EH (cell line): ENCODE measurements at regions not wholly inside any gene's neighbourhood (a gene's known extent, or its start where the extent isn't known, plus 50 kb on each side); places are given as distances from the start of the nearest gene placed in this dataset.

ENCODE experiments used
- DNase-seq: peaks from one replicate; pipeline ENCODE4 v3.0.0-alpha.2; 2015; ENCODE audit warnings: low read depth

DNA sequence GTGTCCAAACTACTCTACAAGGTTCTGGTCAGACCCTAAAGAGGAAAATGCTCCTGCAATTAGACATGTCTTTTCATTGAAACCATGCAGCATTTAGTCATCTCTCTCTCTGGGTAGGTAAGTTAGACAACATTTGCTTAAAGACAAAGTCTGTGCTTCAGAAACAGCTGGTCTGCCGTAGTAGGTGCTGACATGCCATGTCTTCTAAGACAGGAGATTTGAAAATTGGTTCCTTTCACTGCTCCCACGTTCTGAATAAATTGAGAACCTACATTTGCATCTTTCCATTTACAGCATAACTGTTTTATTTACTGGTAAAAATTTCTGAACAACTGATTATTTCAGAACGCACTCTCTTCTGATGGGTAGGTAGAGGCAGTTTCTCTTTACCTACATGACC is 494.0 kb downstream of the EFNB2 start:
- DNase-seq, result no peak

DNA sequence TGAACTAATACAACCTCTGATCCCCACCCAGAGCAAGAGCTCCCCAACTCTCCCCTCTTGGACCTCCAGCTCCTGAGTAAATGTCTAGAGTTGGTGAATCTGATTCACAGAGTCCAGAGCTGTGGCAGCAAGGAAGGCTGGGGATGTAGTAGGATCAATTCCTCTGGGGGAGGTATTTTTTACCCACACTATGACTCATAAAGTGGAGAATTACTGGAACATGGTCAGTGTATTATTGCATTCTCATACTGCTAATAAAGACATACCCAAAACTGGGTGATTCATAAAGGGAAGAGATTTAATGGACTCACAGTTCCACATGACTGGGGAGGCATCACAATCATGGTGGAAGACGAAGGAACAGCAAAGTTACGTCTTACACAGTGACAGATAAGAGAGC is 496.7 kb downstream of the EFNB2 start:
- peak; percentile 90 for DNase-seq

DNA sequence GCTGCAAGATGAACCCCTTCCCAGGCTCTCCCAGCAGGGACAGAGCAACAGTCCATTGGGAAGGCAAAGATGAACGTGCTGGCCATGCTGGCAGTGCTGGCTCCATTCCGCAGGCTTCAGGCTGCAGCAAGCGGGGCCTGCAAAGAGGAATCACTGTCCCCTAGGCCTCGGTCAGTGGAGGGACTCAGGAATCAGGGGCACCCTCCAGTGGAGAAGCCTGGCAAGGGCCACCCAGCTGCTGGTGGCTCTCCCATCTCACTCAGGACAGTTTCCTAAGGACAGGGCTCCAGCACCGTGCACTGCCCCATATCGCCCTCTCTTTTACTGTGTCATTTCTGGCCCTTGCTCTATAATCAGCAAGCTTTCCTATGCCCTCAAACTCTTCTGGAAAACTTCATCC is 498.6 kb downstream of the EFNB2 start:
- peak; percentile 6 for DNase-seq

DNA sequence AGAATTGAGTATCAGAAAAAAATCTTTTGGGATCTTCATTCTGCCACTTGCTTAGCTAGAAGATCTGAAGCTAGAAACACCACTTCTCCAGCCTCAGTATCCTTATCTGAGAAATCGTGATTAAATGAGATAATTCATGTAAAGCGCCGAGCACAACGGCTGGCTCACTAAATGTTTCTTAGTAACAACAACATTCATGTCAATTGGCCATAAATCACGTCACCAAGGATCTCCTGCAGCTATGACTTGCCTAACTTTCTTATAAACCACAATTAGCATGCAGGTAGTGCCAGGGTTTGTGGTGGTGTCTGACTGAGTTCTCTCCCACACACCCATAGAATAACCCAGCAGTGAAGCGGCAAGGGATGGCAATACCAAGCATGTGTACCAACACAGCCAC is 501.3 kb downstream of the EFNB2 start:
- DNase-seq, result no peak

DNA sequence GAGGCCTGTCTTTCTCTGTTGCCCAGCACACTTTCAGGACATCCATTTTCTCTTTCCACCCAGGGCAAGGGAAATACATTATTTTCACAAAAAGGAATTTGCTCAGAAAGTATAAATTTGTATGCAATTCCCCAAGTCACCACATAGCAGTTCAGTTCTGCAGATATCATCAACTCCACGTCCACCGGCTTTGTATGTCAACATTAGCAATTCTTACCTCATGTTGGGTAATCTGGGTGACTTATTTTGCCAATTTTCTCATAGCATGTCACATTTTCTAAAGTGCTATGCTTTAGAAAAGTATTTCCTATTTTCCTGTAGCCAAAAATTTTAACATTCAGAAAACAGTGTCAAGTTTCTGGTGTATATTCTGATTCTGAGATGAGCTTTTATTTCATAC is 501.8 kb downstream of the EFNB2 start:
- peak; percentile 41 for DNase-seq

DNA sequence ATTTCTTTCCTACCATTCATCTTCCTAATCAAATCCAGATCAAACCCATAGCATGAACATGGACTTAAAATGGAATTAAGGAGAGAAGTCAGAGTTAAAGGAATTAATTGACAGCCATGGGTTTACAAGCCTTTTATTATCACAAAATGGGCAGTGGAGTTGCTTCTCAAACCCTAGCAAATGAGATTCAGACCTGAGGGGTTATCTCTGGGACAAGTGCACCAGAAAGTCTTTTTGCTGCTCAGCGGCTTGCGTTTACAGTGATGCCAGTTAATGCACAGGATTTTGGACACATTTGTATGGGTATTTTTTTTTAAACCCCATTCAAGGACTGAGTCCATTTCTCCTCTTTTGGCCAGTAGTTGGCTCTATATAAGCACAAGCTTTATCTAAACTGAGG is 503.0 kb downstream of the EFNB2 start:
- DNase-seq, result no peak

DNA sequence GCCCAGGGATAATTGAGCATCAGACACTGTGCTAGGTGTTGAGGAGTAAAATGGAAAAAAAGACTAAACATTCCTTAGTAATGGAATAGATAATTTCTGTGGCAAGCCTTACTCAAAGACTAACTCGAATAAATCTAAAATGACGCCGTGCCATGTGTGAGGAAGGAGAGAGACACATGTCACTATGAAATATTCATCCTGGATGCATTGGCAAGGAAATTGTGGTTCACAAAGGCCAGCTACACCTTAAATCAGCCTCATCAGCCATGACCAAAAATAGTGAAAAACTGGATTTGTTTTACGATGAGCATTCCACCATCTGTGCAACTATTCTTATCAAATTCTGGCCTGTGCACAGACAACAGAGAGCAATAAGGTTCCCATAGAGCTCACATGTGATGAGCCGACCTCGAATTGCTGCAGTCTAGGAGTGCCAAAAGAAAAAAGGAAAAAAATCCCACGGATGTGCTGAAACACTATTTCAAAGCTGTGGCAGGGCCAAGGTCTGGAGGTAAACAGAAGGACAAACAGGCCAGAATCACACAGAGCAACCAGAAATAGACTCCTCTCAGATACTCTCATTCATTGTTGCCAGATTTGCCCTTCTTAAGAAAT is 505.7 kb downstream of the EFNB2 start:
- no peak for DNase-seq

DNA sequence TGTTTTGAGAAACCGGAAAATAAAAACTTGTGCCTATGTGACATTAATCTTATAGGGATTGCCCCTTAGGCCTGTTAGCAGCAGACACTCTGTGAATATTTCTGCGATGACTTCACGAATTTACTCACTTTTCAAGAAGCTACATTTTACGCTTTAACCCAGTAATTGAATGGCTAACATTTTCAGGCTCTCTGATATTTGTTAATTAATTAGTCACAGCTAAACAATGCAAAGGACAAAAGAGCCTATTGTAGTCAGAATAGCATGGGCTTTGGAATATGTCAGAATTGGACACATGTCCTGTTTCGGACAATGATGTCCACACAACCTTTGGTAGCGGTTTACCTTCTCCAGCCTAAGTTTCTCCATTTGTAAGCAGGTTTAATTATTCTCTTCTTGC is 506.6 kb downstream of the EFNB2 start:
- peak; percentile 74 for DNase-seq

DNA sequence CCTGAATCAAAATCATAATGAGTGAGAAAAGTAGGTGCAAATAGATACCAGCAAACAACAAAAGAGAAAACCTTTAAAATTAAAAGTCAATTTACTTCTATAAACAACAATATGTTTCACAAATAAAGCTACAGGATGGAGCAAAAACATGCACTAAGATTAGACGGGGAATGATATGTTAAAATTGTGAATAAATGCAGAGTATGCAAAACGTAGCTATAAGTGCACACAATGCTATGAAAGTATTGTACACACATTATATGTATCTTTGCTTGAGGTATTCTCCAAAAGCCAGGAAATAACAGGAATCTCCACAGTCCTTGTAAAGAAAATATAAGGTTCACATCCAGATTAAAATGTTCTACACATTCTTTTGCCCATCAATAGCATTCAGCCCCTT is 523.9 kb downstream of the EFNB2 start:
- DNase-seq, result no peak

DNA sequence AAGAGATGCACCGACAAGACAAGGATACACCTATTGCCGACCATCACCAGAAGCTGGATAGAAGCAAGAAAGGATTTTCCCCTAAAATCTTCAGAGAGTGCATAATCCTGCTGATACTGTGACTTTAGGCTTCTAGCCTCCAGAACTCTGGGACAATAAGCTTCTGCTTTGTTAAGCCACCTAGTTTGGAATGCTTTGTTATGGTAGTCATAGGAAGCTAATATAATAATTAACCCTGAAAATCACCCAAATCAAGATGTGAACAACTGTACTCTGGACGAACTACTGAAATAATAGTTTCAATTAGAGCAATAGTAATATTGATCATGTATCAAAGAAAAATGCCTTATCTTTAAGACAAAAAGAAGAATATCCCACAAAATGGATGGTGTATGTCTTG is 524.6 kb downstream of the EFNB2 start:
- no peak for DNase-seq

DNA sequence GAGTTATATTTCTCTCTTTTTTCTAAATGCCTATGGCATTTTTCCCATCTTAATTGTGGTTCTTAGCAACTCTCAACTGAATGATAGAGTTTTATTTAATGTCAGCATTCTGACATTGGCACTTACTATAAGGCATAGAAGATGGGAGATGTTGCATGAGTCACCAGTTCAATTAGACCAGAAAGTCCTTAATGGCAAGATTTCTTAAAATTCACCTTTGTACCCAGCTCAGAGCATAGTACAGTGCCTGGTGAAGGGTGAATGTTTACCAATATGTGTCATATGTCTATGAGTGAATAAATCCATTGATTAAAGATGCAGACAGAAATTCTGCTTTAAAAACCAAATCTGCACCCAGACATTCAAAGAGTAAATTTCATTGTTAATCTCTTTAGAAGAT is 526.9 kb downstream of the EFNB2 start:
- DNase-seq, result no peak

DNA sequence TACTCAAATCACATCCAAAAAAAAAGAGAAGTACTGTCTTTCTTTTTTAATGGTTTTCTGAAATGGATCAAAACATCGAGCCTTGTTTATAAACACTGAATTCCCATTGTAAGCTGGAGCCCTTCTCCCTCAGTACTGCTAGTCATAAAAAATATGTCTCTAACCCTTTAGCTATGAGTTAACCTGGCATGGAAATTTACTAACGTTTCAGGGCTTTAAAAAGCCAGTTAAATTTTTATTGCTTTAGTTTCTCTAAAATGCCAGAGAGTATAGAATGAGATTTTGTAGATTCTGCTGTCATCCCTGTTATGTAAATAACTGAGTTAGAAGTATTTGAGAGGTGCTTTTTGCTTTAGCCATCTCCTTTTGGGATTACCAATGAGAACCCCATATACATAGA is 528.3 kb downstream of the EFNB2 start:
- no peak for DNase-seq

DNA sequence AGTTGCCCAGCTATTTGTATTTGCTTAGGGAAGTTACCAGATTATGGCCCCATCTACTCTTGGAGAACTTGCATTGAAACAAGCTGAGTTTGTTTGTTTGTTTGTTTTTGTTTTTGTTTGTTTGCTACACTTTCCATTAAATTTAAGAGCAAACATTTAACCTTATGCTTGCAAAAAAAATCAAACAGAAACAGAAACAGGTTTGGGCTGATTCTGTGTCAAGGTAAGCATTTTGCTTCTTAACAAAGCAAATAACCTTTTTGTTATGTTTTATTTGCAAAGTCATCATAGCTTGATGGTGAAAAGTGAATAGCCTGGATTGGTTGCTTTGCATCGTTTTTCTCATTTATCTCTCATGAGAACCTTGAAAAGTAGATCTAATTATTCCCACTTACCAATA is 531.8 kb downstream of the EFNB2 start:
- DNase-seq, result no peak

DNA sequence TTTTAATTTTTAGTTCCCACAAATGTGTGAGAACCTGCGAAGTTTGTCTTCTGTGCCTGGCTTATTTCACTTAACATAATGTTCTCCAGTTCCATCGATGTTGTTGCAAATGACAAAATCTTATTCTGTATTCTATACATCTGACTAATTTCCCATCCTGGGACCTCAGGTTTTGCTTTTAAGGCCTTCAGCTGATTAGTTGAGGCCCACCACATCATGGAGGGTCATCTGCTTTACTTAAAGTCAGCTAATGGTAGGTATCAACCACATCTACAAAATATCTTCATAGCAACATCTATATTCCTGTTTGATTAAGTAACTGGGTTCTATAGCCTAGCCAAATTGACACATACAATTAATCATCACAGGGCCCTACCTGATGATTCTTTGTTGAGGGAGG is 534.0 kb downstream of the EFNB2 start:
- no peak for DNase-seq

DNA sequence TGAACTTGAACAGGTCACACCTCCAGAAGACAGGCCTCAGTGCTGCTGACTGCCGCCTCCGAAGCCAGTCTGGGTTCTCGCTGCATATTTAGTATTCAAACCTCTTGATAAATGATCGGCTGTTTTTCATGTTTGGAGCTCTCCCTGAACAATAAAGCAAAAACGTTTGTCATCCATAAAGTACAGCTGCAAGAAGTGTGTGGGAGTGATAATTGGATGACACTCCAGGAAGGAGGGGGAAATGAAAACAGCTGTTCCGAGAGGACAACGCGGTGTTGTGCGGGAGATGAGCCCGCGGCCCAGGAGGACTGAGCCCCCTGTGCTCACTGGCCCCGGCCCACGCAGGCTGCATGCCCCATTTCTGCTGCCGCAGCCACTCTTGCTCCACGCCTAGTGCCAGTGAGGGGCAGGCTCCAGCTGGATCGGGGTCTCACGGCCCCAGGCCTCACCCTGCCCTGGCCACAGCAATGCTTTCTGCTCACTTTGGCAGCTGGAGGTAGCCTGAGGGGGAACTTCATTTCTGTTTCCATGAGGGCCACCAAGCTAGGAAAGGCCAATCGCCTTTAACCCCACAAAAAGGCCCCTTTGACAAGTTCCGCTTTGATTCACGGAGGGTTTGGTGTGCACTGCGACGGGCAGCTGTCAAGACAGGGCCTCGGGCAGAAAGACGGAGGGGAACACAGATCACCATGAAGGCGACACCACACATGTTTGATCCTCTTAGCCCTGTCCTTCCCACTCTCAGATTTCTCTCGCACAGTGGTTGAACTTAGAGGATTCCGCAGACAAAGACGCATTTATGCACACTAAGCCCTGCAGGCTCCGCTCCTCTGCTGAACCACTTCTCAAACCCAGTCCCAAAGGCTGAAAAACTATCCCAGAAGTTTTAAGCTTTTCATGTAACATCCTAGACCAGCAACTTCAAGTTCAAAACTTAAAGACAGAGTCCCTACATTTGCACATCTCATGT is 537.6 kb downstream of the EFNB2 start:
- peak; percentile 6 for DNase-seq

DNA sequence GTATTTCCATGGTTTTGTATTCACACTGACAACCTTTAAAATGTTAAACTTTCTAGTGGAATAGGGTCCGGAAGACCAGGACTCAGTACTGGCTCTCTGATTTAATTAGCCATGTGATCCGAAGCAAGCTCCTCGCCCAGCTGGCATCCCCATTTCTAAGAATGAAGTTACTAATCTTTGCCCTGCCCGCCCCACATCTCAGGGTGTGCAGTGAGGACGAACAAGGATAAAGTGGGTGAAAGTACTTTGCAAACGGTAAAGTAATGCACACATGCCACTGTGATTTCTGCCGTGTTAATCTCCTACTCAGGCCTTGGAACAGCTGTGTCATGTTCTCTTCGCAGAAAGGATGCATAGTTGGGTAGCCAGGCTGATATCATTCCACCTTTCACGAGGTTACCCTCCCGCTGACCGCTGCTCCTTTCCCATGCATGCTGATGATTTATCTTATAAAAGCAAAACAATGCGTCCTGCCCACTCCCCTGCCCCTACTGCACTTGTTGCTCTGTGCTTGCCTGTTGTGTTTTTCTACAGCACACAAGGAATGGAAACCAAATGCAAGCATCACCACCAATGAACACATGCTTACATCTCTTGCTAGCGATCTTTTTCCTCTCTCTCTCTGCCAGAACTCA is 539.0 kb downstream of the EFNB2 start:
- DNase-seq, result no peak

DNA sequence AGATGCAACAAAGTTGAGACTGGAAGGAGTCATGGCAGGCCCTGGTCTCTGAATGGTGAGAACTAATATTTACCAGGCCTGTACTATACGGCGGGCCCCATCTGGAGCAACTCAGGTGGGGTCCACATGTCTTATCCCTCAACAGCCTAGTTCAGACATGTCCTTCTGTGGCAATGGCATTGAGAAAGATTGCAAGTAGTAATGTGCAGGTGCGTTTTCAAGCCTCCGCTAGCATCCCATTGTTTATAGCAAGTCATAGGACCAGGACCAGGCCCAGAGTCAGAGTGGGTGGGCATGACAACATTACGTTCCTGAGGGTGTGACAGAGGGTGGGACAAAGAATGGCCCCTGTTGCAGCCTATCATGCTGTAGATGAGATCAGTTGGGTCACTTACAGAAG is 541.1 kb downstream of the EFNB2 start:
- no peak for DNase-seq

DNA sequence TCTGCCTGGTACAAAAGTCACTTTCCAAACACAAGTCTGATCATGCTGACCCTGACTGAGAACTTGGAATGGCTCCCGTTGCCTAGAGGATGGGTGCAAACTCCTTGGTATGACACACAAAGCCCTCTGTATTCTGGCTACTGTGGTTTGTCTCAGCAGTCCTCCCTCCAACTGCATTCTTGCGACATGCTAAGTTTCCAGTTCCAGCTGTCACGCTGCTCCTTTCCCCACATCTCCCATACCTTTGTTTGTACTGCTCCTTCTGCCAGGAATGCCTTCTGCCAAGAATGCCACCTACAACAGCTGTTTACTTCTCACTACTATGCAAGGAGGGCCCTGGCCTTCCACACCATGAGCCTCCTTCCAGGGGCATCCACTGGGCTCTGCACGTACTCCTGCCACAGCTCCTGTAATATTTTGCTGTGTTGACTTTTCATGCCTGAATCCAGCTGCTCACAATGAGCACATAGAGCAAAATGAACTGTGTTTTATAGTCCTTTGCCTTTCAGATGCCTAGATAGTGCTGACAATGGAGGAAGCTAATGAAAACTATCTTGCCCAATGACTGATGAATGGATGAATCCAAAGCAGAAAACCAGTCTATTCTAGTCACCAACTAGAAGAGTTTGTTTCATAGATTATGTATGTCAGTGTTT is 543.7 kb downstream of the EFNB2 start:
- DNase-seq, result peak; percentile 85

DNA sequence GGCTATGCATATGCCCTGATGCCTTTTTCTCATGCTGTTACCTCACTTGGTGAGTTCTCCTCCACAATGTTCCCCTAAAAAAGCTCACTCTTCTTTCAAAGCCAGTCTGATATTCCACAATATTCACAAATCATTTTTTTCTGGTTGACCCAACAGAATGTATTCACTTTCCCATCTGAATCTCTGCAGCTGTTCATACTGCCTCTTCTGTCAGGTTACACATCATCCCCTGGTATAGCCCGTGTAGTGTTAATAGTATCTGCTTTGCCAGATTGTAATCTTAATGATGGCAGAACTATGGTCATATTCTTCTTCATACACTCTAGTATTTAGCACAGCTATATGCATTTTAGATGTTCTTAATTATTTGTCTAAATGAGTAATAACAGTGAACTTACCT is 544.3 kb downstream of the EFNB2 start:
- no peak for DNase-seq

DNA sequence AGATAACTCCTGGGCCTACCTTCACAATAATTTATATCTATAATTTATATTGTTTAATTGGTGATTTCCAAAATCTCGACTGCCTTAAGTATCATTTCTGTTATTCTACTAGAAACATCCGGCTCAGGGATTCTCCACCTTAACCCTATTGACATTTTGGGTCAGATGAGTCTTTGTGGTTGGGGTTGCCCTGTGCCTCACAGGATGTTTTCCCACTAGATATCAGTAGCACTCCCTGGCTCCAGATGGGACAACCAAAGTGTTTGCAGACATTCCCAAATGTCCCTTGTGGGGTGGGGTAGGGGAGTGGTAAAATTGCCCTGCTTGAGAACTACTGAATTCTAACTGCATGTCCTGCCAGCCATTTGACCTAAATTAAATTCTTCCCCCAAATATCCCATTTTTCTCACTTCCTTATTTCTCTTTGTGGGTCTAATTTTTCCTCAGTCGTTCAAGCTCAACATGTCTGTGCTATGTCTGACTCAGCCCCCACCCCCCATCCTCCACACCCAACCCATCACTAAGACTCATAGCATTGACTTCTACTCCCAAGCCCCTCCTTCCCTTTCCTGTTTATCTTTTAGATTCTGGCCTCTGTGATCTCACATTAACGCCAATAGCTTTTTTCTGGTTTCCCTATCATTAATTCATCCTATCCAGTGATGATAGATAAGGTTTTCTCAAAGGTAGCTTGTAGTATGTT is 545.1 kb downstream of the EFNB2 start:
- peak; percentile 74 for DNase-seq

DNA sequence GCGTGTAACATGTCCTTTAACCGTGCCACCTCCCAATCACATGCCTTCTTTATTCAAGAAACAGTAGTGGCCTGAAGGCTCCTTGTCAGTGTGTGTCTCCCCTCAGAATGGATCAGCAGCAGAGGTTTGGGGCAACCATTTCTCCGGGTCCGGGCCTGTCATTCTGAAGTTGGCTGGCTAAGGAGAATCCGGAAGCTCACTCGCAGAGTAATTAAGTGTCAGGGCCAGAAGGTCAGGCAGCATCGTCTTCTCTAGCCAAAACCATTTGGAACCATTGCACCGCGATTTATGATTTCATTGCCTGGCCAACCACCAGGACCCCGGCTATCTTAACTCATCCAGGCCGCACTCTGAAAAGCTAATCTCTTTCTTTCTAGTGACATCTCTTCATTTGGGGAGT is 550.8 kb downstream of the EFNB2 start:
- no peak for DNase-seq

DNA sequence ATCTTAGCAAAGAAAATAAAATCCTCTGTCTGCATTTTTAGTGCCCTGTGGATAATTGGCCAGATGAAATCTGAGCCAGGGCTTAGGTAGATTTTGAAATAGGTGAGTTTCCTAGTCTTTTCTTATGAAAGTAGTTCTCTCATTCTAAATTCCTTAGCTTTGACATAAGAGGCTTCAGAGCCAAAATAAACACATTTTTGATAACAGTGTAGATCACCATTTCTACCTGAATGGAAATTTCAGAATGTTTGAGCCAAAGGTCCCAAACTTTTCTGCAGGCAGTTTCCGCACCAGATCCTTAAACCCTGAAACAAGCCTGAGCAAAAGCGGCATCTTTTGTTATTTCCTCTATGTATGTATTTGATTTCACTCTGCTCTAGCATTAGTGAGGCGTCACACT is 551.2 kb downstream of the EFNB2 start:
- no peak for DNase-seq
